ENCODE measurements at regions not wholly inside any gene's neighbourhood (a gene's known extent, or its start where the extent isn't known, plus 50 kb on each side); places are given as distances from the start of the nearest gene placed in this dataset.

DNA sequence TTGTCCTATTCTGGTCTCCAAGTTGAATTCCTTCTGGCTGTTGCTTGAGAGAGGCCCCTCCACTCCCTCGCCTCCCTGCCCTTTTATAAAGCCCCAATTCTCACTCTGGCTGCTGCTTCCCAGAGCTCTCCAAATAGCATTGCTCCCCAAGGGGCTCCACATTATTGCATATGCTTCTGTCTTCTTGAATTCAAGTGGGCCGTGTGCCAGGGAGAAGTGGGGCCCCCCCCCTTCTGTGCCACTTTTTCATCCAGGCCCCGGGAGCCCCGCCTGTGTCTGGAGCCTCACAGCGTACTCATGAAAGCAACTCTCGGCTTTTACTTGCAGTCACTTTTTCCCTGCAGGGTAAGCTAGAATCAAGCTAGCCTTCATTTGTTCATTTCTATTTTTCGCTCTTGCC, 265.1 kb downstream of the CCSER2 start:
- TF ChIP-seq, protein P1, sequence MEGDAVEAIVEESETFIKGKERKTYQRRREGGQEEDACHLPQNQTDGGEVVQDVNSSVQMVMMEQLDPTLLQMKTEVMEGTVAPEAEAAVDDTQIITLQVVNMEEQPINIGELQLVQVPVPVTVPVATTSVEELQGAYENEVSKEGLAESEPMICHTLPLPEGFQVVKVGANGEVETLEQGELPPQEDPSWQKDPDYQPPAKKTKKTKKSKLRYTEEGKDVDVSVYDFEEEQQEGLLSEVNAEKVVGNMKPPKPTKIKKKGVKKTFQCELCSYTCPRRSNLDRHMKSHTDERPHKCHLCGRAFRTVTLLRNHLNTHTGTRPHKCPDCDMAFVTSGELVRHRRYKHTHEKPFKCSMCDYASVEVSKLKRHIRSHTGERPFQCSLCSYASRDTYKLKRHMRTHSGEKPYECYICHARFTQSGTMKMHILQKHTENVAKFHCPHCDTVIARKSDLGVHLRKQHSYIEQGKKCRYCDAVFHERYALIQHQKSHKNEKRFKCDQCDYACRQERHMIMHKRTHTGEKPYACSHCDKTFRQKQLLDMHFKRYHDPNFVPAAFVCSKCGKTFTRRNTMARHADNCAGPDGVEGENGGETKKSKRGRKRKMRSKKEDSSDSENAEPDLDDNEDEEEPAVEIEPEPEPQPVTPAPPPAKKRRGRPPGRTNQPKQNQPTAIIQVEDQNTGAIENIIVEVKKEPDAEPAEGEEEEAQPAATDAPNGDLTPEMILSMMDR (IDR thresholded peaks at IDR 0.05) = no peak
- no peak for TF ChIP-seq RELA (CRISPR knock-in tag; IDR thresholded peaks at IDR 0.05; ENCODE audit: borderline replicate concordance)

Data from WTC11 (cell line).